SJCRH30 (cell line): ENCODE measurements at regions not wholly inside any gene's neighbourhood (a gene's known extent, or its start where the extent isn't known, plus 50 kb on each side); places are given as distances from the start of the nearest gene placed in this dataset.
"Not testable (repeated sequence)": the region's sequence is repeated elsewhere in the genome, so short reads cannot be mapped to it uniquely, and the experiment has no call there.

ENCODE experiments used
- DNase-seq, 2 experiments: peaks; one replicate each; pipeline ENCODE4 v3.0.0-alpha.2; 2015 to 2020
- H3K27ac ChIP-seq: fragments of 250-450 bp; sonication (Bioruptor Pico); 2 replicates; pipeline ENCODE4 v1.5.1; 2020; ENCODE audit warnings: mild to moderate bottlenecking, moderate library complexity
- H3K27me3 ChIP-seq: fragments of 250-450 bp; sonication (Bioruptor Pico); 2 replicates; pipeline ENCODE4 v1.5.1; 2020; ENCODE audit warnings: mild to moderate bottlenecking, moderate library complexity
- H3K36me3 ChIP-seq: fragments of 250-450 bp; sonication (Bioruptor Pico); 2 replicates; pipeline ENCODE4 v1.5.1; 2020; ENCODE audit warnings: mild to moderate bottlenecking, moderate library complexity
- H3K4me1 ChIP-seq: fragments of 250-450 bp; sonication (Bioruptor Pico); 2 replicates; pipeline ENCODE4 v1.5.1; 2020; ENCODE audit warnings: mild to moderate bottlenecking, moderate library complexity
- H3K4me3 ChIP-seq: fragments of 250-450 bp; sonication (Bioruptor Pico); 2 replicates; pipeline ENCODE4 v1.5.1; 2020; ENCODE audit warnings: mild to moderate bottlenecking, moderate library complexity
- H3K9me3 ChIP-seq: fragments of 250-450 bp; sonication (Bioruptor Pico); replicated peaks from 2 replicates; pipeline ENCODE4 v1.5.1; 2020; ENCODE audit warnings: mild to moderate bottlenecking, moderate library complexity

- peaks cover 9% of the 10 kb centered on the region; the same call in 1 of the 2 replicates for H3K4me1 ChIP-seq
- H3K27ac ChIP-seq, result no peak overlapping the region
- no peaks in the 10 kb centered on the region for H3K36me3 ChIP-seq
- H3K4me3 ChIP-seq, result no peak overlapping the region
- H3K9me3 ChIP-seq, result no peaks in the 10 kb centered on the region
- DNase-seq, result no peak
- no peaks in the 10 kb centered on the region; the same call in 1 of the 2 replicates for H3K27me3 ChIP-seq
These were observed 63.8 kb upstream of the GPR31 start for GRCh38 chr6:167221400-167222201.

GRCh38 chr6:167225566-167226382, 65.3 kb upstream of the UNC93A start:
- not testable (repeated sequence) for H3K4me1 ChIP-seq

GRCh38 chr6:167226383-167226685, 64.8 kb upstream of the UNC93A start:
- Histone ChIP-seq H3K9me3 (no peaks in the 10 kb centered on the region), H3K4me1 (peaks cover 9% of the 10 kb centered on the region; the same call in 1 of the 2 replicates), H3K27me3 (peaks cover 3% of the 10 kb centered on the region; the same call in 1 of the 2 replicates), H3K4me3 (no peak overlapping the region), H3K36me3 (no peaks in the 10 kb centered on the region), H3K27ac (no peak overlapping the region)
- DNase-seq, result no peak

More at GRCh38 chr6:167225566-167226382, 65.3 kb upstream of the UNC93A start:
- H3K27me3 ChIP-seq, H3K4me3 ChIP-seq, H3K27ac ChIP-seq, H3K9me3 ChIP-seq, H3K36me3 ChIP-seq, DNase-seq: not testable (repeated sequence)

GRCh38 chr6:167226791-167227190, 64.3 kb upstream of the UNC93A start:
- Histone ChIP-seq H3K27me3 (peaks cover 3% of the 10 kb centered on the region; the same call in 1 of the 2 replicates), H3K4me3 (no peak overlapping the region), H3K4me1 (peaks cover 9% of the 10 kb centered on the region; the same call in 1 of the 2 replicates), H3K27ac (no peak overlapping the region), H3K9me3 (no peaks in the 10 kb centered on the region), H3K36me3 (no peaks in the 10 kb centered on the region)
- DNase-seq, result no peak

- Histone ChIP-seq H3K27me3 (peaks cover 3% of the 10 kb centered on the region; the same call in 1 of the 2 replicates), H3K4me1 (peaks cover 9% of the 10 kb centered on the region; the same call in 1 of the 2 replicates), H3K27ac (no peak overlapping the region), H3K36me3 (no peaks in the 10 kb centered on the region), H3K9me3 (no peaks in the 10 kb centered on the region), H3K4me3 (no peak overlapping the region)
- no peak for DNase-seq
These were observed 63.1 kb upstream of the UNC93A start for GRCh38 chr6:167227984-167228383.

GRCh38 chr6:167229586-167229985, 61.5 kb upstream of the UNC93A start:
- no peak for DNase-seq
- H3K4me3 ChIP-seq, result no peak overlapping the region
- H3K9me3 ChIP-seq, result no peaks in the 10 kb centered on the region
- H3K4me1 ChIP-seq, result no peaks in the 10 kb centered on the region
- H3K27me3 ChIP-seq, result peaks cover 8% of the 10 kb centered on the region; the same call in 1 of the 2 replicates
- H3K27ac ChIP-seq, result no peak overlapping the region
- no peaks in the 10 kb centered on the region for H3K36me3 ChIP-seq

- no peak for DNase-seq
- Histone ChIP-seq H3K36me3 (no peaks in the 10 kb centered on the region), H3K27me3 (peaks cover 8% of the 10 kb centered on the region; the same call in 1 of the 2 replicates), H3K9me3 (no peaks in the 10 kb centered on the region), H3K27ac (no peak overlapping the region), H3K4me3 (no peak overlapping the region), H3K4me1 (no peaks in the 10 kb centered on the region)
These were observed 60.8 kb upstream of the UNC93A start for GRCh38 chr6:167230288-167230687.

- H3K36me3 ChIP-seq, result no peaks in the 10 kb centered on the region
- H3K4me3 ChIP-seq, result no peak overlapping the region
- H3K4me1 ChIP-seq, result no peaks in the 10 kb centered on the region
- H3K27ac ChIP-seq, result no peak overlapping the region
- no peaks in the 10 kb centered on the region for H3K9me3 ChIP-seq
- no peak for DNase-seq
- H3K27me3 ChIP-seq, result 0 out of 2 replicates have a peak, but pooled peaks cover 9% of the 10 kb centered on the region
These were observed 58.8 kb upstream of the UNC93A start for GRCh38 chr6:167232356-167232755.

- Histone ChIP-seq H3K9me3 (no peaks in the 10 kb centered on the region), H3K27me3 (0 out of 2 replicates have a peak, but pooled peaks cover 11% of the 10 kb centered on the region), H3K36me3 (no peaks in the 10 kb centered on the region), H3K4me1 (no peaks in the 10 kb centered on the region), H3K4me3 (no peak overlapping the region), H3K27ac (no peak overlapping the region)
- DNase-seq, result no peak
These were observed 57.6 kb upstream of the UNC93A start for GRCh38 chr6:167233490-167233889.

- H3K9me3 ChIP-seq, H3K27me3 ChIP-seq, H3K27ac ChIP-seq, H3K36me3 ChIP-seq, H3K4me1 ChIP-seq, DNase-seq, H3K4me3 ChIP-seq: not testable (repeated sequence)
These were observed 56.5 kb upstream of the UNC93A start for GRCh38 chr6:167234576-167234975.

- no peak overlapping the region for H3K27ac ChIP-seq
- no peak for DNase-seq
- H3K4me3 ChIP-seq, result no peak overlapping the region
- no peaks in the 10 kb centered on the region for H3K9me3 ChIP-seq
- H3K27me3 ChIP-seq, result 0 out of 2 replicates have a peak, but pooled peaks cover 7% of the 10 kb centered on the region
- no peaks in the 10 kb centered on the region for H3K36me3 ChIP-seq
- no peaks in the 10 kb centered on the region for H3K4me1 ChIP-seq
These were observed 56.1 kb upstream of the UNC93A start for GRCh38 chr6:167235005-167235404.

- no peak for DNase-seq
- Histone ChIP-seq H3K4me3 (no peak overlapping the region), H3K4me1 (no peaks in the 10 kb centered on the region), H3K9me3 (no peaks in the 10 kb centered on the region), H3K36me3 (no peaks in the 10 kb centered on the region), H3K27ac (no peak overlapping the region), H3K27me3 (0 out of 2 replicates have a peak, but pooled peaks cover 7% of the 10 kb centered on the region)
These were observed 55.5 kb upstream of the UNC93A start for GRCh38 chr6:167235421-167236238.

- Histone ChIP-seq H3K27ac (no peak overlapping the region), H3K4me3 (no peak overlapping the region), H3K9me3 (no peaks in the 10 kb centered on the region), H3K36me3 (no peaks in the 10 kb centered on the region), H3K27me3 (0 out of 2 replicates have a peak, but pooled peaks cover 7% of the 10 kb centered on the region), H3K4me1 (no peaks in the 10 kb centered on the region)
- no peak for DNase-seq
These were observed 54.9 kb upstream of the UNC93A start for GRCh38 chr6:167236239-167236571.

GRCh38 chr6:167237438-167238145, 53.5 kb upstream of the UNC93A start:
- Histone ChIP-seq H3K36me3 (no peaks in the 10 kb centered on the region), H3K4me1 (0 out of 2 replicates have a peak, but pooled peaks cover 3% of the 10 kb centered on the region), H3K4me3 (no peak overlapping the region), H3K27me3 (0 out of 2 replicates have a peak, but pooled peaks cover 7% of the 10 kb centered on the region), H3K27ac (no peak overlapping the region), H3K9me3 (no peaks in the 10 kb centered on the region)
- DNase-seq, result no peak
